ENCODE measurements at regions not wholly inside any gene's neighbourhood (a gene's known extent, or its start where the extent isn't known, plus 50 kb on each side); places are given as distances from the start of the nearest gene placed in this dataset.

DNA sequence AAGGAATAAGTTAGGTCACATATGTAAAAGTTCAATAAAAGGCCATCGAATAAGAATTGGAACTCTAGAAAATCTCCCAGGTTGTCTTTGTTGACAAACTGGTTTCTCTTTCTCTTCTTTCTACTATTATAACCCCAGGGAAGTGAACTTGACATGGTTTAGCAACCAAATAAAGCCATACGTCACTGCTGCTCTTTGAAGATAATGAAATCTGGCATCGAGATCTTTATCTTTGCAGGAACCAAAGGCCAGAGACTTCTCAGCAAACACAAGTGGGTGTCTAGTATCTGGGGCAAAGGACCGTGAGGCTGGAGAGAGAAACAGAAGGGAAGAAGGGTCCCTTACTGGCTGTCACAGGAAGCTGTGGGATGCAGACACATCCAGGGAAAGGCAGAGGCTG is 286.7 kb upstream of the CDYL start:
- TF ChIP-seq YY1 (IDR thresholded peaks at IDR 0.05; ENCODE audit: low read depth) (no peak), EP300 (IDR thresholded peaks at IDR 0.05; ENCODE audit: borderline replicate concordance) (no peak), TEAD4 (IDR thresholded peaks at IDR 0.05) (no peak), TCF12 (IDR thresholded peaks at IDR 0.05; ENCODE audit: low read depth) (no peak), EGR1 (IDR thresholded peaks at IDR 0.05) (no peak)
